GM19238 (cell line): ENCODE measurements at regions not wholly inside any gene's neighbourhood (a gene's known extent, or its start where the extent isn't known, plus 50 kb on each side); places are given as distances from the start of the nearest gene placed in this dataset.

Experiments used
- DNase-seq: peaks from one replicate; pipeline ENCODE4 v3.0.0; 2011; ENCODE audit warnings: low spot score; ENCODE audit not compliant: insufficient read length

- DNase-seq, result no peak
Measured at GRCh38 chr3:170780955-170781354, 89.0 kb downstream of the RPL22L1 start.

- DNase-seq, result no peak
Measured at GRCh38 chr3:170780471-170780870, 89.5 kb downstream of the RPL22L1 start.

- no peak for DNase-seq
Measured at GRCh38 chr3:170778240-170779217, 91.5 kb downstream of the RPL22L1 start.

- DNase-seq, result no peak
Measured at GRCh38 chr3:170777564-170777926, 92.5 kb downstream of the RPL22L1 start.

- DNase-seq, result no peak
Measured at GRCh38 chr3:170776887-170777563, 93.0 kb downstream of the RPL22L1 start.

- DNase-seq, result no peak
Measured at GRCh38 chr3:170773682-170774425, 96.1 kb downstream of the RPL22L1 start.

- DNase-seq, result no peak
Measured at GRCh38 chr3:170772175-170772574, 97.8 kb downstream of the RPL22L1 start.

GRCh38 chr3:170768334-170768801 lies 101.6 kb downstream of the RPL22L1 start:
- no peak for DNase-seq

- DNase-seq, result no peak
Measured at GRCh38 chr3:170767576-170767941, 102.4 kb downstream of the RPL22L1 start.

- no peak for DNase-seq
Measured at GRCh38 chr3:170766823-170767575, 103.0 kb downstream of the RPL22L1 start.

- DNase-seq, result no peak
Measured at GRCh38 chr3:170766253-170766652, 103.7 kb downstream of the RPL22L1 start.

GRCh38 chr3:170765419-170766078 lies 104.4 kb downstream of the RPL22L1 start:
- DNase-seq, result no peak

GRCh38 chr3:170764017-170764416 lies 106.0 kb downstream of the RPL22L1 start:
- DNase-seq, result no peak

GRCh38 chr3:170762064-170762463 lies 107.9 kb downstream of the RPL22L1 start:
- no peak for DNase-seq

- DNase-seq, result no peak
Measured at GRCh38 chr3:170761103-170761502, 108.9 kb downstream of the RPL22L1 start.

- DNase-seq, result no peak
Measured at GRCh38 chr3:170760174-170760526, 109.8 kb downstream of the RPL22L1 start.

GRCh38 chr3:170759511-170760173 lies 110.4 kb downstream of the RPL22L1 start:
- no peak for DNase-seq

GRCh38 chr3:170757038-170757437 lies 113.0 kb downstream of the RPL22L1 start:
- DNase-seq, result no peak

- no peak for DNase-seq
Measured at GRCh38 chr3:170754311-170754693, 115.7 kb downstream of the RPL22L1 start.
